ENCODE measurements at regions not wholly inside any gene's neighbourhood (a gene's known extent, or its start where the extent isn't known, plus 50 kb on each side); places are given as distances from the start of the nearest gene placed in this dataset.

DNA sequence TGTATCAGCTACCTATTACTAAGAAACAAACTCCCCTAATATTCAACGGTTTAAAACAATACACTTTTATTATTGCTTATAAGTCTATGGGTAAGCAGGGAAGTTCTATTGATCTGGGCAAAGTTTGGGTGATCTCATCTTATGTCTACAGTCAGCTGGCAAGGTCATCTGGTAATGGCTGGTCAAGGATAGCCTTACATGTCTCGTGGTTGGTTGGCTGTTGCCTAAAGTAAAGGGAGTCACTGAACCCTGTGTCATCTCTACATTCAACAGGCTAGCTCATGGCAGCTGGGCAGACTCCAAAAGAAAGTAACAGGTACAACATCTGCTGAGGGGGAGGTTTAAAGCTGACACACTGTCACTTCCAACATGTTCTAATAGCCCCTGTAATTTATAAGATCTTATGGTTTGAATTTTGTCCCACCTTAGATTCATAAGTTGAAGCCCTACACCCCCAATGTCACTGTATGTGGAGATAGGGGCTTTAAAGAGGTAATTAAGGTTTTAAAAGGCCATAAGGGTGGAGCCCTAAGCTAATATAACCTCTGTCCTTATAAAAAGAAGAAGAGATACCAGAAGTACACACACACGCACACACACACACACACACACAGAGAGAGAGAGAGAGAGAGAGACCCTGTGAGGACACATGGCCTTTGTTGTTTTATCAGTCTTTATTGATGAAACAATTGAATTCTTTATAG is 419.1 kb downstream of the NPIPA8 start:
- TF ChIP-seq GATA2 (IDR thresholded peaks at IDR 0.05; ENCODE audit: low read depth, low read length): no peak
- no peak for TF ChIP-seq GATA3 (IDR thresholded peaks at IDR 0.05; ENCODE audit: low read depth, low read length)
